NCI-H2196 treated with DMSO at 0.1 percent for 48 hours (cell line): ENCODE measurements at regions not wholly inside any gene's neighbourhood (a gene's known extent, or its start where the extent isn't known, plus 50 kb on each side); places are given as distances from the start of the nearest gene placed in this dataset.

Source experiments
- DNase-seq: peaks from one replicate; lab custom pipeline; 2025; ENCODE audit not compliant: unreplicated experiment; lab: John Stamatoyannopoulos, UW

GRCh38 chr10:4590807-4591206, 235.2 kb upstream of the AKR1E2 start:
- no peak for DNase-seq

- DNase-seq: no peak
These were observed 237.2 kb upstream of the AKR1E2 start for GRCh38 chr10:4588824-4589223.

DNA sequence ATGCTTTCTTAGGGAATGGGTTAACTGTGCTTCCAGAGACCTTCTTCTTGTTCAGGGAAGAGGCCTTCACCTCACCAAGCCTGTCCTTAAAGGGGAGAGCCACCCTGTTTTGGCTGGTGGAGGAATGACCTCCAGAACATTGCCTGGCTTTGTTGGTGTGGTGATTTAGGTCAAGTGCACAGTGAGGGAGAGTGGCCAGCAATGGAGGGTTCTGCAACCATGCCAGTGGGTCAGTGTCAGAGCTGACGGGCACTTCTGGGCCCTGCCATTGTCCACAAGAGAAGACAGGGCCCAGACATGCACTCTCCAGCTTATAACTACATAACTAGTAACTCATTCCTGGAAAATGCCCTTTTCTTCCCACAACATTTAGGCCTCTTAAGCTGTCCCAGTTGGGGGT, 238.5 kb upstream of the AKR1E2 start:
- no peak for DNase-seq

- DNase-seq: no peak
These were observed 239.2 kb upstream of the AKR1E2 start for GRCh38 chr10:4586776-4587175.

GRCh38 chr10:4581929-4582328, 244.1 kb upstream of the AKR1E2 start:
- DNase-seq: no peak

- DNase-seq: no peak
These were observed 246.2 kb upstream of the AKR1E2 start for GRCh38 chr10:4579844-4580243.

- DNase-seq: no peak
These were observed 249.8 kb upstream of the AKR1E2 start for GRCh38 chr10:4576206-4576605.

GRCh38 chr10:4569151-4569550, 256.9 kb upstream of the AKR1E2 start:
- DNase-seq: no peak

- no peak for DNase-seq
These were observed 257.3 kb upstream of the AKR1E2 start for GRCh38 chr10:4568731-4569130.

DNA sequence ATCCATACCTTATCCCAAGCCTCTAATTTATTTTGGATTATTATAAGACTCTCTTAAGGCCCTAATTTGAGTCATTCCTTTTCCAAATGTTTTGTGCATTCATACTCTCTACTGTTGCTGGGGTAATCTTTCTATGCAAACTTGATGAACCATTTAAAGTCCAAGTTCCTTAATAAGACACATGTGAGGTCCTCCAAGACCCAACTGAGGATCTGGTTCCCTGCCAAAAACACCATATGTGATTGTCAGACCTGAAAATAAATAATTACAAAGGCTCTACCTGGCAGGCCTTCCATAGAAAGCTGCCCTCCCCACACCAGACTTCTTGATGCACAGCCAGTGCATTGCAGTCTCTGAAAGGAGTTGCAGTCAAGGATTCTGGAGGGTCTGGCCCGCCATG, 257.9 kb upstream of the AKR1E2 start:
- DNase-seq: no peak

GRCh38 chr10:4567637-4568036, 258.4 kb upstream of the AKR1E2 start:
- DNase-seq: no peak

DNA sequence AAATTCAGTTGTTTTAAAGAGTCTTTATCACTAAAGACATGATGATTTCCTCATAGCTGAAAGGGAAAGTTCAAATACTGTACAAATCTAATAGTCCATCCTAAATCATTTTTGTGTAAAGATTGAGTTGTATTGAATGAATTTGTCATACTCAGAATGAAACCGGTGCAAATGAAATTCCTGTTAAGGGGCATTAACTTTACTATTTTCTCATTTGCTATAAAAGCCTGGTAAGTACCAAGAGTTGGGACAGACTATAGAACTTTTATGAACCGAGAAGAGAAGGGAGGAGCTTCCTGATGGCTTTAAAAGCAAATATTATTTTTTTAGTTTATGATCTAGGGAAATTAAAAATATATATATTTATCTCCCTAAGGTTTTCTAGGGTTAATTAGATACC, 260.0 kb upstream of the AKR1E2 start:
- no peak for DNase-seq

DNA sequence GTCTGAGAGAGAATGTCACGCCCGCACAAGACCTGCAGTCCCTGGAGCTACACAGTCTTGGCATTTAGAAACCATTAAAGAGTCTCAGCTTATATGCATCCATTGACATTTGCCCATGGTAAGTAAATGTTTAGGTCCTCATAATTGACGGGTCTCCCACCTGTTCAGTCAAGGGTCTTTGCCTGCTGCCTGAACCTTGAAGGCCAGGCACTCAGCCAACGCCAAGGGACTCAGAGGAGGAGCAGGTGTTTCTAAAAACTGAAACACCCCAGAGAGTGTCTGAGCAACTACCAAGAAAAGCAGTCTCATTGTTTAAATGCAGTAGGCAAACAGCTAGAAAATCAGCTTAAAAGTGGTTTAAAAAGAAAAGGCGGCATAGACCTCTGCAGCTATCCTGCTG, 264.7 kb upstream of the AKR1E2 start:
- DNase-seq: no peak

GRCh38 chr10:4557469-4557868, 268.5 kb upstream of the AKR1E2 start:
- DNase-seq: no peak

GRCh38 chr10:4556527-4556926, 269.5 kb upstream of the AKR1E2 start:
- no peak for DNase-seq

- DNase-seq: no peak
These were observed 270.1 kb upstream of the AKR1E2 start for GRCh38 chr10:4555920-4556319.

GRCh38 chr10:4549139-4549653, 276.8 kb upstream of the AKR1E2 start:
- DNase-seq: no peak

- DNase-seq: no peak
These were observed 279.1 kb upstream of the AKR1E2 start for GRCh38 chr10:4546931-4547330.

- DNase-seq: no peak
These were observed 279.5 kb upstream of the AKR1E2 start for GRCh38 chr10:4546500-4546899.

- DNase-seq: no peak
These were observed 280.9 kb upstream of the AKR1E2 start for GRCh38 chr10:4545062-4545461.

- no peak for DNase-seq
These were observed 282.0 kb upstream of the AKR1E2 start for GRCh38 chr10:4543938-4544533.

- no peak for DNase-seq
These were observed 284.7 kb upstream of the AKR1E2 start for GRCh38 chr10:4541292-4541691.

DNA sequence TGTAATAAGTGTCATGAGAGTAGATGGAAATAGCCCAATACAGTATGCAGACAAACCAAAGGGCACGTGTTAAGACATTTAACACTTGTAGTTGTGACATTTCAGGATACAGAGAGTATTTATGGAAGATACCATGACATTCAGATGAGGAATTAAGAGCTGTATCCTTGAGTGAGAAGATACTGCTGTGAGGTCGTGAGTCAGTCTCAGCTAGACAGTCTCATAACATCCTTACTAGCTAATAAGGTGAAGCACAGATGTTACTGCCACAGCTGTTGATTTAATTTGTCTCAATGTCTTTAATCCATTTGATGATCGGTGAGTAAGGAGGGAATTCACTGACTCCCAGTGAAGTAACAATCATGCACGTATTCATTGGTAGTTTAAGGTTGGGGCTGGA, 288.0 kb upstream of the AKR1E2 start:
- DNase-seq: no peak
